Activated T-helper 1 cell treated with Interleukin-2 at 50 U/mL for 16 hours (primary cell): ENCODE measurements at regions not wholly inside any gene's neighbourhood (a gene's known extent, or its start where the extent isn't known, plus 50 kb on each side); places are given as distances from the start of the nearest gene placed in this dataset.
"Not testable (repeated sequence)": the region's sequence is repeated elsewhere in the genome, so short reads cannot be mapped to it uniquely, and the experiment has no call there.

Experiments used
- DNase-seq: peaks from one replicate; pipeline ENCODE4 v3.0.0-alpha.2; 2020; ENCODE audit warnings: low read depth

DNA sequence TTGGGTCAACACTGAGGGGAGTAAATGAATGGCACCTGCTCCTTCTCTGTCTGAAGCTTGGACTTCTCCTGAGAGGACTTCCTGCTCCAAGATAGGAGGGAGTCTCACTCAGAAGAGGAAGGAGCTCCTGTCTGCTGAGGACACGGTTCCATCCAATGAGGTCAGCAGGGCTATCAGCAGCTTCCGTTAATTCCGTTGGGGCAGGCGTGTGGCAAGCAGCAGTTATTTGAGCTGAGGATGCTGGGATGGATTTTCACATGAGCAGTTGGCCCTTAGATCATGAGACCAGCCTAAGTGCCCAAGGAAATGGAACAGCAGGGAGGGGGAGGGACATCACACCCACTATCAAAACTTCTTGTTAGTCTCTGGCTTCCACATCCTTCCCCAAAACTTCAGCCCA lies 159.0 kb upstream of the PZP start:
- DNase-seq: no peak

DNA sequence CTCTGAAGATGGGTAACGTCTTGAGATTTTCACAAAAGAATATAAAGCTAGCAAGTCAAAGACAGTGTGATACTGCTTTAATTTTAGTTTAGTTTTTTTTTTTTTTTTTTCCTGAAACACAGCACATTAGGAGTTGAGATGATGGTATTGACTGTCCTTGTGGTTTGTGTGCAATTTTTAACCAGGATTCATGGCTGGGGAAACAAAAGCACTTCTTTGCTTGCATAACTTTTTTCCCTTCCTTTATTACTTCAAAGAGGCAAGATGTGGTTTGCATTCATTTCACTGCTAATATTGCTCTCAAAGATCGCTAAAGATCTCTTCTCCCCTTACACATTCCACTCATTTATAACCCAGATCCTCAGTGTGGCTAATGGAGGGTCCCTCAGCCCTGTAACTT lies 157.1 kb upstream of the PZP start:
- DNase-seq: no peak

DNA sequence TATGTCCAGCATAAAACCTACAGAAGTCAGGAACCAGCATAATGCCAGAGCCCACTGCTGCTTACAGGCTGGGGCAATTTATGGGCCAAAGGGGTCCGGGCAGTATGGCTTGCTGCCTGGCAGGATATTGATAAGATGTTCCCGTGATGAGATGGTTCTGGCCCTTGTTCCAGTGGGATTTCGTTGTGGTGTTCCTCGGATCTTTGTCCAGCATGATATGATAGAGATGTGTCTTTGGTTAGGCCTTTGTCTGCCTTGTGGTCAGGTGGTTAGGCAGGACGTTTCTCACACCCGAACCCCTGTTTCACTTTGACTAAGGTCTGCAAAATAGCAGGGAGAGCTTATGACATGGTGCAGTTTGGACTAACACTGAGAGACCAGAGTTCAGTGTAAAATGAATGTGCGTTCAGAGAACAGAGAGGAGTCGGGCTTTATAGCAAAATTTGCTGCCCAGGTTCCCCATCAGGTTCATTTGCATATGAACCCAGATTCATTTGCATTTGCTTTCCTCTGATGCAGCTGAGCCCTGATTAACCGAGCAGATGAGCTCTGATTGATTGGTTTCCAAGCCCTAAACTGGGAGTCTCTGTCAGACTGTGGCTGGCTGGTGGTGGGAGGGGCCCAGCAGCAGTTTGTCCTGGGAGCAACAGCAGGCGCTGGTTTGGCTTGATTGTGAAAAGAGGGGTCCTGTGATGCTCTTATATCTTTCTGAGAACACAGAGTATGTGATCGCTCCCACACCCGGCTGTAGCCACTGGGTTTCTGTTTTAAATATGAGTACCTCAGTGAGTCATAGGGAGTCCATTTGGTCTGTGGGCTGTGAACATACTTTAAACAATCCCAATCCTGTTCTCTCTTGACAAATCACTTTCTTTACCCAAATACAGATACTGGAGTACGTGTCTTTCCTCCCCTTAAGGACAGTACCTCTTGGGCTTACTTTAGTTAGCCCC lies 156.3 kb upstream of the PZP start:
- DNase-seq: no peak

DNA sequence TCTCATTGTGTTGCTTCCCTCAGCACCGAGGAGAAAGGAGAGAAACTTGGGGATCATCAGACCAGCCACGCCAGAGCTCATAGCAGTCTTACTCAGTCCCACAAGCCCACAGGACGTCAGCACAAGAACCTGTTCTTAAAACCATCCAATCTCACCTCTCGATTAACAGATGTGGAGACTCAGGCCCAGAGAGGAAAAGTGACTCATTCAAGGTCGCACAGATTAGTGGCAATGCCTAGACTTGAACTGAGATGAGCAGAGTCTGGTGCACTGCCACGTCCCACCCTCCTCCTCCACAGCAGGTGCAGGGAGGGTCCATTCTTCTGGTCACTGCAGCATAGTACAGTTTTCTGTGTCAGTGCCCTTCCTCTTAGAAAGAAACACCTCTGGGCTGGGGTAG lies 154.9 kb upstream of the PZP start:
- DNase-seq: no peak

DNA sequence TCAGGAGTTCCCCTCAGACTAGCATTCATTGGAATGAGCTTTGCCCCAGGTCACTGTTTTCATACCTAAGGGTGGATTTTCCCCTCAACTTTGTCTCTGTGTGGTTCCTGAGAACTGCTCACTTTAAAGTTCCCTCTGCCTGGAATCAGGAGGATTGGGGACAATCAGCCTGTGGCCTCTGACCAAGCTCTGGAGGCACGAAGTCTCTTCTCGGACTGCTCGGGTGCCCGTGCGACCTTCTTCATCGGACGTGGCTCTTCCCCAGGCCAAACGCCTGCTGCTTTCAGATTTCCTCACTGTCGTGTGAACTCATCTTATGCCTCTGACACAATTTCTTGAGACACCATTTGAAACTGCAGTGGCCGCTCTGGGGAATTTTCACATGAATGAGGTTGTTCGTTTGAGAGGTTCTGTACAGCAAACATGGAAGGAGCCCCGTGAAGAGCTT lies 153.7 kb upstream of the PZP start:
- no peak for DNase-seq

DNA sequence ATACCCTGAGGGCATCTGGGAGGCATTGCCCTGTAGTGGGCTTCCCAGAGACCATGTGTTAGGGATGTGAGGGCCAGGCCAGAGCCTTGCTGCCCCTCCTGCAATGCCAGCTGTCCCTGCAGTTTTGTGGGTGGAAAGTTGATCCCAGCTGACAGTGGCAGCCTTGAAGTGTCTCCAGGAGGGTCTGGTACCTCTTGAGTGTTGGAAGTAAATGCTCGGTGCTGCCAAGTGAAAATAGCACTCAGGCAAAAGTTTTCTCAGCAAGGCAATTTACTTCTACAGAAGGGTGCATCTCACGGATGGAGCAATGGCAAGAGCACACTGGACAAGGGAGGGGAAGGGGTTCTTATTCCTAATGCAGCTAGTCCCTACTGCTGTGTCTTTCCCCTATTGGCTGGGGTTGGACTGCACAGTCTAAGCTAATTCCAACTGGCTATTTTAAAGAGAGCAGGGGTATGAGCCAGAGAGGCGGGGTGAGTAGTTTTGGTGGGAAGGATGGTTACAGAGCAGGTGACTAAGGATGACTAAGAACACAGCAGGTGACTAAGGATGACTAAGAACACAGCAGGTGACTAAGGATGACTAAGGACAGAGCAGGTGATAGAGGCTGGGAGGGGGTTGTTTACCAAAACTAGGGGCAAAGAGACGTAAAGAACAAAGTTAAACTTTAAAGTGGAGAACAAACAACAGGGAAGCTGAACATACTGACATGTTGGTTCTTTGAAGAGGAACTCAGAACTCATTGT lies 146.0 kb upstream of the PZP start:
- DNase-seq: not testable (repeated sequence)

DNA sequence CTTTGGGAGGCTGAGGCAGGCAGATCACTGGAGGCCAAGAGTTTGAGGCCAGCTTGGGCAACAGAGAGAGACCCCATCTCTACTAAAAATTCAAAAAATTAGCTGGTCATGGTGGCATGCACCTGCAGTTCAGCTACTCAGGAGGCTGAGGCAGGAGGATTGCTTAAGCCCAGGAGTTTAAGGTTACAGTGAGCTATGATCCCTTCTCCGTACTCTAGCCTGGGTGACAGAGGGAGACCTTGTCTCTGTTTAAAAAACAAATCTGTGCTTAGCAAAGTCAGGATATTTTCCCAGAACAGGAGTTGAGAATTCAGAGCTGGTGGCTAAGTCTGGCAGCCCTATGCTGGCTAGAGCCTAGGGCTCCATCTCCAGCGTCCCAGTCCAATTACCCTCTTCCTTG lies 142.9 kb upstream of the PZP start:
- no peak for DNase-seq

DNA sequence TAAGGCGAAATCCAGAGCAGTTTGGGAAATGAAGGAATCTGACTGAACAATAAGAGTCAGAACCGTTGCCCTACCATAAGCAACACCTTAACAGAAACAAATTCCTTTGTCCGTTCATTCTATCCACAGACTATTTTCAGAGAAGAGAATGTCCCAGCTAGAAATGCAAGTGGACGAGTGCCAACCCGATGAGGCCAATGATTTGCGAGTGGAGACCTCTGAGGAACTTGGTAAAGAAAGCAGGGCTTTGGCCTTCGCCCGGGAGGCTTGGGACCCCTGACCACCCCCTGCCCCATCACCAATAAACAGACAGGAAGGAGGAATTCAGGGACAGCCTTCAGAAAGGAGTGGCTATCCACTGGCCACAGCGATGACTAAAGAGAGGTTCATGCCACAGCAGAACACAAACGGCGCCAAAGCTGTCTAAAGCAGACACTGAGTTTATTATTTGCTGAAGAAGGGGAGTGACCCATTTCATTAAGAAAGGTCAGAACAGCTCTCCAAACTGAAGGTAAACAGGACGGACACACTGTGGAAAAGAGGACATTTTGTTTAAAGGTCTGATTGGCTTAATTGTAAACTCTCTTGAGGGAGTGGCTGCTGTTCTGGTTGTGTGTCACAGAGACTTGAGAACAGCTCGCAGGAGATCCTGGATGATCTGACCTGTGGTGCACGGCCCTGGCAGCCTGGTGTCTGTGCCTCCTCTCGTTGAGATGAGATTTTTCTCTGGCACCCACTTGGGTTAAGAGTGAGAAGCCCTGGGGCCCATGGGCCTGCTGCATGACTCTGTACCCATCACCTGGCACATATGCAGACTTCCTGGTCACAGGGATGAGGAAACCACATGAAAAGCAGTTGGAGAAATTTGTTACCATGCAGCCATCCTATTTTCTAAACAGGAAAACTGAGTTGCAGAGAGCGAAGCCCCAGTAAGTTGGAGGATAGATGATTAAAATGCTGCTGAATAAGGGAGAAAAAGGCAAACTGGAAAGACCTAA lies 142.0 kb upstream of the PZP start:
- DNase-seq: no peak

DNA sequence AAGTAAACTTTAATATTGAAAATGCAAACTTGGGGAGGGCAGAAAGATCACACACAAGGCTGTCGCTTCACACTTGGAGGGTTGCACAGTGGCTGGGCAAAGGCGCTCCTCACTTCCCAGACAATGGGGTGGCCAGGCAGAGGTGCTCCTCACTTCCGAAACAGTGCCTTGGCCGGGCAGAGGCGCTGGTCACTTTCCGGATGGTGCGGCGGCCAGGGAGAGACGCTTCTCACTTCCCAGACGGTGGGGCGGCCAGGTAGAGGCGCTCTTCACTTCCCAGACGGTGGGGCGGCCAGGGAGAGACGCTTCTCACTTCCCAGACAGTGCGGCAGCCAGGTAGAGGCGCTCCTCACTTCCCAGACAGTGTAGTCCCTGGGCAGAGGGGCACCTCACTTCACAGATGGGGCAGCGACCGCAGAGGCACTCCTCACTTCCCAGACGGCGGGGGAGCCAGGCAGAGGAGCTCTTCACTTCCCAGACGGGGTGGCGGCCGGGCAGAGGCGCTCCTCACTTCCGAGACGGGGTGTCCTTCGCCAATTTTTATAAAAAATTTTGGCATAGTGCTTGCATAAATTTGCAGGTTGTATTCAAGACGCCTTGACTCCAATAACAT lies 140.8 kb upstream of the PZP start:
- no peak for DNase-seq

DNA sequence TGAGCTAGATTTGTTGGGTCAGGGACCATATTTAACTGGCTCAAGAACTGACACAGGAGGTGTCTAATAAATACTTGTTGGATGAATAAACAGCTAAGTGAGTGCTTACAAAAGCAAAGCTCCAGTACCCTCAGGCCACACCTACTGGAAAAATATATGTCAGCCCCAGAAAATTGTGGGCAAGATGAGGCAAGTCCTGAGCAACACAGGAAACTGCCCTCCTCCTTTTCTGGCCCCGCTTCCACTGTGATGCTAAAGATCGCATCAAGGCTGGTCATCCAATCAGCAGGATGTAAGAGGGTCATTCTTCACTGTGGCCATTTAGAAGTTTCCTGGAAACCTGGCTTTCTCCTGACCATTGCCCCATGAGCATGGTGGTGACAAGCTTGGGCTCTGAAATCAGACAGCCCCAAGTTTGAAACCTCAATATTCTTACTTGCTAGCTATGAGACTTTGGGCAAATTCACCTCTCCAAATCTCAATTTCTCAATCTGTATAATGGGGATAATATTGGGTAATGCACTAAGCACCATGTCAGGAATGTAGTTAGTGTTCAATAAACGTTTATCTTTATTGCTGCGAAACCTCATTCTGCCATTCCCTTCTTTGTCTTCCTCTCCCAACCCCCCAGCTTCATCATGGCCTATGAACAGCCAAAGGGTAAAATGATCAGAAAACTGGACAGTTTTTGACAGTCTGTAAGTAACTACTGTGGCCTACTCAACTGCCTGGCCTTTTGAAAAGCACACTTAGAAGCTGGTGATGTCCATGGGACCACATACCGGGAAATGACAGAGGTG lies 139.3 kb upstream of the PZP start:
- DNase-seq: no peak

DNA sequence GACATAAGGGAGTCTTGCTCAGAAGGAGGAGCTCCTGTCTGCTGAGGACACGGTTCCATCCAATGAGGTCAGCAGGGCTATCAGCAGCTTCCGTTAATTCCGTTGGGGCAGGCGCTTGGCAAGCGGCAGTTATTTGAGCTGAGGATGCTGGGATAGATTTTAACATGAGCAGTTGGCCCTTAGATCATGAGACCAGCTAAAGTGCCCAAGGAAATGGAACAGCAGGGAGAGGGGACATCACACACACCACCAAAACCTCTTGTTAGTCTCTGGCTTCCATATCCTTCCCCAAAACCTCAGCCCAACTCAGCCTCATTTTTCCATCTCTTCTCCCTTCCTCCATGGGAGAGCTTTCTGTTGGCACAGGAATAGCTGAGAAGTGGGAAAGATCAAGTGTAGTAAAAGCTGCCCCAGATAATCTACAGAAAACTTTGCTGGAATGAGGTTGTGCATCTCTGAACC lies 138.7 kb upstream of the PZP start:
- DNase-seq: no peak

DNA sequence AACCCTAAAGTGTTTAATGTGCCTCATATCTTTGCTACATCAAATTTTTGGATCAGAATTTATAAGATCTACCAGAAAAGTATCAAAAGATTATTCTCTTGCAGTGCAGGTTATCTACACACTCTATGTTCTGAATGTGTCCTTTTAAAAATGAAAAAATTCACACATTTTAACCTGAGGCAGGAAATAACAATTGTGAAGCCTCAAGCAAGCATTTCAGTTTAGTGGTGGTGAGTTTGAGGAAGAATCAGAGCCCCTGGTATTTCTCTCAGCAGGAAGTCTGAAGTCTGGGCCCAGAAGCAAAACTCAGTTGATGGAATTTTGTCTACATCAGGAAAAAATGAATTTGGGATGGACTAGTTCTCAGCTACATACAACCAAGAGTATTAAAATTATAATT lies 137.0 kb upstream of the PZP start:
- no peak for DNase-seq

DNA sequence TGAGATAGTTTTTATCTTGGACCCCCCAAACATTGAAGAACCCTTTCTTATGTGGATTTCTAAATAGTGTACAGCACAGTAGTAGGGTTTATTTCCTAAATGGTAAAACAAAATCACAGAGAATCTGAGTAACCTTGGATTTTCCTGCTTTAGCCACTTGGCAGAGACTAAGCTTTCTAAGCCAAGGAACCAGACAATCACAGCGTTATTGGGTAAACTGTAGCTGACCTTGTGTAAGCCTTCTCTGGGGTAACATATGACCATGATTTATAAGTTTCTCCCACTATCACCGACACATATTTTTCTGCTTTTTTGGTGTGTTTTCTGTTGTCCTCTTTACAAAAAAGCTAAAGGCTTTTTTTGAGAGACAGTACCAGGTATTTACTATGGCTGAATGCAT lies 136.3 kb upstream of the PZP start:
- DNase-seq: no peak

DNA sequence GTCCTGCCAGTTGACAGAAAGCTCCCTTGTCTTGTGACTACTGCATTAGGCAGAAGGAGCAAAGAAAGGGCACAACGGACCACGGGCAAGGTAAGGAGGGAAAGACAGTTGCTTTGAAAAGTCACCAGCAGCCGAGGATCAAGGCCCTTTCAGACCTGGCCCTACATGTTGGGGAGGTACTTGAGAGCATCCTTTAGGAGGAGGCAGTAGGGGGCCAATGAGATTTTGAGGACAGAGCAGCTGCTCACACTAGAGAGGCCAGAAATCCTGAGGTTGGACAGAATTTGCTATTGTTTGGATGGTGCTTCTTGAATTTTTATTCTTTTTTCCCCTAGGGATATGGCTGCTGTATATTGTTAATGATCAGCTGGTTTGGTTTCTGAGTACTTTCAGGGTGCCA lies 135.5 kb upstream of the PZP start:
- no peak for DNase-seq

DNA sequence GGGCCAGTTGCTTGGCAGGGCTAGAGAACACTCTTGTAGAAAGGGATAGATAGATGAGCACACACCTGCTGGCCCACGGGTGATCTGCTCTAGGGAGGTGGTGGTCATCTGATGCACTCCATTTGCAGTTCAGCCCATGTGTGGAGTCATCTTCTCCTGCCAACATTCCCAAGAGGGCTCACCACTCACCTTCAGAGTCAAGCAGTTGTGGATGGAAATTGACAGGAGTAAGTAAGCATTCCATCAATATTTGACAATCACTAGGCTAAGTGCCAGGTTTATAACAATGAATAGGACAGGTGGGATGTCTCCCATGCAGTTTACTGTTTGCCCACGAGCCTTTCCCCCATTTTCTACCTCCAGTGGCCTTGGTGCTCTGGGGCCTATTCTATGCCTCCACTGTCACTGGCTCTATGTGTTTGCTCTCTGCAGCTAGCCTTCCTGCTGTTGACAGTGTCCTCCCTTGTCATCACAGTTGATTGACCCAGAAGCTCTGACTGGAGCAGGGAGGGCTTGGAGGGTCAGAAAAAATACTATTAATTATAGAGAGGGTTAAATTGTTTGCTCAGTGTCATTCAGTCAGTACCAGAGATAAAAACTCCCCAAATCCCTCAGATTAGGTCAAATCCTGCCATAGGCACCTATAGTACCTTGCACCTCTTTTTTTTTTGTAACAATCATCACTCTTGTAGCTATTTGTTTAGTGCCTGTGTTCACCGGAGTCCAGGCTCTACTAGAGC lies 134.6 kb upstream of the PZP start:
- no peak for DNase-seq

DNA sequence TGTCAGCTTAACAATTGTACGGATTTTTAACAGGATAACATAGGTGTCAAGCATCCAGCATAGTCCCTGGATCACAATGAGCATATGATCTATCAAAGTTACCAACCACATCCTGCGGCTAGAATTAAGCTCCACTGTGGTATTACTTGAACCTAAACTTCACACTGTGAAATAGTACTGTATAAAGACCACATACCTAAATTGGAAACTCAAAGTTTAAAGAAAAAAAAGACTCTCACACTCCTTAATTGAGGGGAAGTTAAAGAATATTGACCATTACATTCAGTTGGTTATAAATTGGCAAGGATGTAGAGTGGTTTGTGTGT lies 133.0 kb upstream of the PZP start:
- DNase-seq: no peak

DNA sequence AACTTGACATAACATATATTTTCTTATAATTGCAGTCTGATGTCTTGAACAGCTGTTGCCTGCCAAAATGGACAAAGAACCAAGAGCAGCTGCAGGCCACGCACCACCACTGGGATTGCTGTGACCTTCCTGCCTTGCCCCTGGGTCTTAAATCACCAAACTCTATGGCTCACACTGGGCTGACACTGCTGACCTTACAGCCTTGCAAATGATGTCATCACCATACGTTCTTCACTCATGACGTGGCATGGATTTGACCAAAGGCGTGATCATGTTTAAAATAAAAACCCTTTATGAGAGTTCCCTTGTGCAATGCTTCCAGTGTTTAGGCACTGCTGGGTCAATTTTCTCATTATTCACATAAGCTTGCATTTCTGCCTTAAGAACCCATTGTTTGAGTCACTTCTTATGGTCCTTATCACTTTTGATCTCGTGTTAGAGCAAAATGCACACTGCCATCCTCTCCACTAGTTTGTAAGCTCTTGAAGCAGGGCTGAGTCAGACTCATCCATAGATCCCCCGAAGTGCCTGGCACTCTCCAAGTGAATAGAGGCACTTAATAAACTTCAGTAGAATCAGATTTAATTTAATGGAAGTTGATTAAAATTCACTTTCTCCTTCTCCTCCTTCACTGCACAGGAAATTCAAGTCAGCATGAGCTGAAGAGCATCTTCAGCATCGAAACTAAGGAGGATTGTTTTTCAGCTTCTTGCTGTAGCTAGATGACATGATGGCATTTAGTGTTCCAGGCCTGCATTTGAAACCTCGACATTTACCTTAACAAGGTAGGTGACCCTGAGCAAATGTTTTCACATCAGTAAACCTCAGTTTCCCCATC lies 132.4 kb upstream of the PZP start:
- no peak for DNase-seq

DNA sequence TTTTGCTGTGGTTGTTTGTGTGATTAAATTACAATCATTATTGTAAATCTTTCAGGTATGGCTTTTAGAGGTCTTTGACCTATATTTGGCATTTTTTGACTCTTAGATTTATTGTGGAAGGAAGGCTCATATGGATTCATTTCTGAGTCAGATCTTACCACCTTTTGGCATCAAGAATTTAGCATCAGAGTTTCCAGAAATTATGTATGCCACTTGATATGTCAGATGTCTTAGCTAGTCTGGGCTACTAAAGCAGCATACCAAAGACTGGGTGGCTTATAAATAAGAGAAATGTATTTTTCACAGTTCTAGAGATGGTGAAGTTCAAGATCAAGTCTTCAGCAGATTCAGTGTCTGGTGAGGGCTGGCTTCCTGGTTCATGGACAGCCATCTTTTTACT lies 129.5 kb upstream of the PZP start:
- no peak for DNase-seq

DNA sequence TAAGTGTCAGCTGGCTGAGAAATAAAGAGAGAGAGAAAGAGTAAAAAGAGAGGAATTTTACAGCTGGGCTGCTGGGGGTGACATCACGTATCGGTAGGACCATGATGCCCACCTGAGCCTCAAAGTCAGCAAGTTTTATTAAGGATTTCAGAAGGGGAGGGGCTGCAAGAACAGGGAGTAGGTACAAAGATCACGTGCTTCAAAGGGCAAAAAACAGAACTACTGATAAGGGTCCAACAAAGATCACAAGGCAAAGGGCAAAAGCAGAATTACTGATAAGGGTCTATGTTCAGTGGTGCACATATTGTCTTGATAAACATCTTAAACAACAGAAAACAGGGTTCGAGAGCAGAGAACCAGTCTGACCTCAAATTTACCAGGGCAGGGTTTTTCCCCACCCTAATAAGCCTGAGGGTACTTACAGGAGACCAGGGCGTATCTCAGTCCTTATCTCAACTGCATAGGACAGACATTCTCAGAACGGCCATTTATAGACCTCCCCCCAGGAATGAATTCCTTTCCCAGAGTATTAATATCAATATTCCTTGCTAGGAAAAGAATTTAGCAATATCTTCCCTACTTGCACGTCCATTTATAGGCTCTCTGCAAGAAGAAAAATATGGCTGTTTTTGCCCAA lies 128.3 kb upstream of the PZP start:
- DNase-seq: not testable (repeated sequence)
